AG04450 (cell line): ENCODE measurements at regions not wholly inside any gene's neighbourhood (a gene's known extent, or its start where the extent isn't known, plus 50 kb on each side); places are given as distances from the start of the nearest gene placed in this dataset.

ENCODE experiments used
- CTCF ChIA-PET: fragments of 300-600, 350-600 bp; formaldehyde crosslinking; extraction: SDS; loops from one replicate; lab custom pipeline; 2022; ENCODE audit warnings: antibody characterized with exemption, inconsistent platforms; lab: Charles Lee
- POLR2A ChIA-PET: fragments of 350-600 bp; formaldehyde crosslinking; extraction: SDS; loops from one replicate; lab custom pipeline; 2021; ENCODE audit warnings: antibody characterized with exemption, inconsistent platforms; lab: Yijun Ruan, JAX
- DNase-seq: peaks from one replicate; pipeline ENCODE4 v3.0.0-alpha.2; 2011; ENCODE audit warnings: low read depth, low spot score
- H3K27ac ChIP-seq: one replicate; pipeline ENCODE4 v1.5.1; 2012; ENCODE audit warnings: low read depth, low read length, control low read depth
- H3K27me3 ChIP-seq: one replicate; pipeline ENCODE4 v1.6.0; 2012; ENCODE audit warnings: low read length; ENCODE audit not compliant: control insufficient read depth, insufficient read depth
- H3K4me3 ChIP-seq: 2 replicates; pipeline ENCODE4 v1.5.1; 2011; ENCODE audit warnings: mild to moderate bottlenecking, low read depth, low read length, control low read depth
- H3K9me3 ChIP-seq: 2 replicates; pipeline ENCODE4 v1.5.1; 2012; ENCODE audit warnings: low read length; ENCODE audit not compliant: control insufficient read depth, insufficient read depth
- CTCF ChIP-seq: IDR thresholded peaks from 2 replicates; pipeline ENCODE4 v1.5.1; 2011; ENCODE audit warnings: low read depth, low read length, control low read depth, inconsistent platforms

- no peak for TF ChIP-seq CTCF
- H3K4me3 ChIP-seq = no peak overlapping the region
- no peaks in the 10 kb centered on the region for H3K27me3 ChIP-seq
- ChIA-PET CTCF (no interaction called here), POLR2A (no interaction called here)
- no peak overlapping the region for H3K27ac ChIP-seq
- no peak for DNase-seq
- H3K9me3 ChIP-seq = no peaks in the 10 kb centered on the region
Measured at GRCh38 chr17:34502426-34502825, 77.0 kb upstream of the TMEM132E start.

GRCh38 chr17:34499576-34499975 is 79.8 kb upstream of the TMEM132E start:
- POLR2A ChIA-PET = no interaction called here
- DNase-seq = no peak
- H3K9me3 ChIP-seq = no peaks in the 10 kb centered on the region
- CTCF ChIA-PET = no interaction called here
- no peak overlapping the region for H3K4me3 ChIP-seq
- TF ChIP-seq CTCF = no peak
- H3K27me3 ChIP-seq = no peaks in the 10 kb centered on the region
- no peak overlapping the region for H3K27ac ChIP-seq

GRCh38 chr17:34493917-34494316 is 85.5 kb upstream of the TMEM132E start:
- no peaks in the 10 kb centered on the region for H3K27me3 ChIP-seq
- POLR2A ChIA-PET = no interaction called here
- H3K4me3 ChIP-seq = no peak overlapping the region
- H3K9me3 ChIP-seq = no peaks in the 10 kb centered on the region
- DNase-seq = no peak
- no peak overlapping the region for H3K27ac ChIP-seq
- TF ChIP-seq CTCF = no peak
- CTCF ChIA-PET = no interaction called here

- TF ChIP-seq CTCF = no peak
- Histone ChIP-seq H3K9me3 (no peaks in the 10 kb centered on the region), H3K4me3 (no peak overlapping the region), H3K27ac (no peak overlapping the region), H3K27me3 (no peaks in the 10 kb centered on the region)
- POLR2A ChIA-PET = no interaction called here
- DNase-seq = no peak
- CTCF ChIA-PET = no interaction called here
Measured at GRCh38 chr17:34487626-34488025, 91.8 kb upstream of the TMEM132E start.

GRCh38 chr17:34486761-34487160 is 92.6 kb upstream of the TMEM132E start:
- Histone ChIP-seq H3K4me3 (no peak overlapping the region), H3K27ac (no peak overlapping the region), H3K27me3 (no peaks in the 10 kb centered on the region), H3K9me3 (no peaks in the 10 kb centered on the region)
- CTCF ChIA-PET = no interaction called here
- POLR2A ChIA-PET = no interaction called here
- no peak for DNase-seq
- TF ChIP-seq CTCF = no peak
